PFSK-1 (cell line): ENCODE measurements at regions not wholly inside any gene's neighbourhood (a gene's known extent, or its start where the extent isn't known, plus 50 kb on each side); places are given as distances from the start of the nearest gene placed in this dataset.

ENCODE experiments used
- FOXP2 ChIP-seq: optimal IDR thresholded peaks from 2 replicates; pipeline ENCODE3; 2011; ENCODE audit warnings: borderline replicate concordance, control low read depth, inconsistent platforms; ENCODE audit not compliant: insufficient read depth; ENCODE audit errors: extremely low read length, extremely low read depth
- POLR2AphosphoS5 ChIP-seq: IDR thresholded peaks from 2 replicates; pipeline ENCODE4 v1.6.1; 2012; ENCODE audit warnings: low read depth, mild to moderate bottlenecking, control low read depth, low read length, moderate library complexity
- REST ChIP-seq, 2 experiments: IDR thresholded peaks; 2 replicates each; pipeline versions ENCODE4 v1.6.1 to v1.8.0; 2011 to 2012; ENCODE audit warnings: low read depth in 2 of 2, low read length in 2 of 2, control low read depth in 1 of 2, inconsistent platforms in 1 of 2, mild to moderate bottlenecking in 1 of 2, moderate library complexity in 1 of 2; ENCODE audit not compliant: insufficient read depth in 1 of 2
- SIN3A ChIP-seq: IDR thresholded peaks from 2 replicates; pipeline ENCODE4 v1.6.1; 2012; ENCODE audit warnings: mild to moderate bottlenecking, low read length, moderate library complexity, borderline replicate concordance; ENCODE audit not compliant: insufficient read depth
- TAF1 ChIP-seq: IDR thresholded peaks from 2 replicates; pipeline ENCODE4 v1.6.1; 2012; ENCODE audit warnings: low read length, control low read depth, borderline replicate concordance; ENCODE audit not compliant: insufficient read depth

- TF ChIP-seq POLR2AphosphoS5 (no peak), TAF1 (no peak), REST (IDR thresholded peaks at IDR 0.05; ENCODE audit: insufficient read depth in 1 of 2, low read depth in 2 of 2, low read length in 2 of 2) (no peak), SIN3A (no peak), FOXP2 (no peak)
Observed at GRCh38 chr2:236866542-236867340, 218.9 kb upstream of the COPS8 start.
